ENCODE measurements at regions not wholly inside any gene's neighbourhood (a gene's known extent, or its start where the extent isn't known, plus 50 kb on each side); places are given as distances from the start of the nearest gene placed in this dataset.

GRCh38 chr4:54607067-54607466, 50.7 kb upstream of the KIT start:
- Histone ChIP-seq H3K4me1 (ENCODE audit: low read depth) (no peaks in the 10 kb centered on the region), H3K27ac (no peak overlapping the region), H3K27me3 (no peaks in the 10 kb centered on the region), H3K4me3 (no peak overlapping the region), H3K9me3 (ENCODE audit: low read depth) (no peaks in the 10 kb centered on the region), H3K36me3 (no peaks in the 10 kb centered on the region)
- no peak for TF ChIP-seq CTCF (IDR thresholded peaks at IDR 0.05; ENCODE audit: low read depth, low read length)
- no peak for DNase-seq (ENCODE audit: low read depth in 1 of 2, low spot score in 1 of 2)

DNA sequence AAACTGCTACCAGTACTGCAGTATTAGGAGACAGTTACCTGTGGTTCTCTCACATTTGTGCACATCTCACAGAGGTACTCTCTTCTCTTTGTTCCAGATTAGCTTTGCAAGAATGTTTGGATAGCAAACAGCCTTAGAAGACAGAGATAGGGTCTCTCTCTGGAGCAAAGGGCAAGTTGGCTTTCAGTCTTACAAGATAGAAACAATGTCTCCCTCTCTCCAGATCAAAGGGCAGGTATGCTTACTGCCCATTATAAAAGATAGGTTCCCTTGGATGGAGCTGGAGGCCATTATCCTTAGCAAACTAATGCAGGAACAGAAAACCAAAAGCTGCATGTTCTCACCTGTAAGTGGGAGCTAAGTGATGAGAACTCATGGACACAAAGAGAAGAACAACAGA, 50.2 kb upstream of the KIT start:
- Histone ChIP-seq H3K4me3 (no peak overlapping the region), H3K27me3 (no peaks in the 10 kb centered on the region), H3K9me3 (ENCODE audit: low read depth) (no peaks in the 10 kb centered on the region), H3K36me3 (no peaks in the 10 kb centered on the region), H3K4me1 (ENCODE audit: low read depth) (no peaks in the 10 kb centered on the region), H3K27ac (no peak overlapping the region)
- TF ChIP-seq CTCF (IDR thresholded peaks at IDR 0.05; ENCODE audit: low read depth, low read length): no peak
- DNase-seq (ENCODE audit: low read depth in 1 of 2, low spot score in 1 of 2): no peak

Data from cardiac muscle cell (in vitro differentiated cells and primary cell).